ENCODE measurements at regions not wholly inside any gene's neighbourhood (a gene's known extent, or its start where the extent isn't known, plus 50 kb on each side); places are given as distances from the start of the nearest gene placed in this dataset.

GRCh38 chr10:35720366-35720765, 78.3 kb upstream of the FZD8 start:
- no peak overlapping the region for H3K27ac ChIP-seq
- TF ChIP-seq CTCF (conservative IDR thresholded peaks at IDR 0.05) (no peak), ZFX (IDR thresholded peaks at IDR 0.05) (no peak)

GRCh38 chr10:35716776-35717175, 74.7 kb upstream of the FZD8 start:
- H3K27ac ChIP-seq, result no peak overlapping the region

GRCh38 chr10:35712486-35712885, 70.4 kb upstream of the FZD8 start:
- TF ChIP-seq ZFX (IDR thresholded peaks at IDR 0.05) (no peak), CTCF (conservative IDR thresholded peaks at IDR 0.05) (no peak)
- no peak overlapping the region for H3K27ac ChIP-seq

More at GRCh38 chr10:35716776-35717175, 74.7 kb upstream of the FZD8 start:
- TF ChIP-seq CTCF (conservative IDR thresholded peaks at IDR 0.05) (no peak), ZFX (IDR thresholded peaks at IDR 0.05) (no peak)

GRCh38 chr10:35711615-35712411, 69.7 kb upstream of the FZD8 start:
- H3K27ac ChIP-seq, result no peak overlapping the region
- no peak for TF ChIP-seq ZFX (IDR thresholded peaks at IDR 0.05)
- TF ChIP-seq CTCF (conservative IDR thresholded peaks at IDR 0.05), result no peak

- no peak overlapping the region for H3K27ac ChIP-seq
- TF ChIP-seq ZFX (IDR thresholded peaks at IDR 0.05) (no peak), CTCF (conservative IDR thresholded peaks at IDR 0.05) (no peak)
Observed at GRCh38 chr10:35707642-35708425, 65.7 kb upstream of the FZD8 start.

GRCh38 chr10:35706959-35707358, 64.9 kb upstream of the FZD8 start:
- H3K27ac ChIP-seq, result no peak overlapping the region
- TF ChIP-seq CTCF (conservative IDR thresholded peaks at IDR 0.05) (no peak), ZFX (IDR thresholded peaks at IDR 0.05) (no peak)

- no peak overlapping the region for H3K27ac ChIP-seq
- TF ChIP-seq CTCF (conservative IDR thresholded peaks at IDR 0.05), result no peak
- no peak for TF ChIP-seq ZFX (IDR thresholded peaks at IDR 0.05)
Observed at GRCh38 chr10:35705671-35706070, 63.6 kb upstream of the FZD8 start.

All from C4-2B (cell line).